HL-60/S4 (cell line): ENCODE measurements at regions not wholly inside any gene's neighbourhood (a gene's known extent, or its start where the extent isn't known, plus 50 kb on each side); places are given as distances from the start of the nearest gene placed in this dataset.

Experiments
- in situ Hi-C: fragments of 300-500 bp; cut with MboI; formaldehyde crosslinking; loops from 2 replicates; pipeline ENCODE4 v1.14.3; 2022; ENCODE audit warnings: low sequenced_read_pairs

DNA sequence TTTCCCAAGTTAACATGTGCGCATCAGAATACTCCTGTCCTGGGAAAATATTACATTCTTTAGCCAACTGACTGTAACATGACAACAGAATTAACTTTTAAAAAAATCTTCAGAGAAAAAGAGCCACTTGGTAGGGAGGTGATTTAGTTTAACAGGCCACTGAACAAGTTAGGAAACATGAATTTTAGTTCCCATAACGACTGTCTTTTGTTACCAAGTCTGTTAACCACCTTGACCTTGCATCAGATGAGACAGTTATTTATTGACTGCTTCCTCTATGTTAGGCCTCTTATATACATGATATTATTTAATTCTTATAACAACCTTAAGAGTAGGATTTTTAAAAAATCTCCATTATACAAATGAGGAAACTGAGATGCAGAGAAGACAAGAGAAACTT lies 268.6 kb downstream of the NDFIP2 start:
- in situ Hi-C loops = no loop called here

DNA sequence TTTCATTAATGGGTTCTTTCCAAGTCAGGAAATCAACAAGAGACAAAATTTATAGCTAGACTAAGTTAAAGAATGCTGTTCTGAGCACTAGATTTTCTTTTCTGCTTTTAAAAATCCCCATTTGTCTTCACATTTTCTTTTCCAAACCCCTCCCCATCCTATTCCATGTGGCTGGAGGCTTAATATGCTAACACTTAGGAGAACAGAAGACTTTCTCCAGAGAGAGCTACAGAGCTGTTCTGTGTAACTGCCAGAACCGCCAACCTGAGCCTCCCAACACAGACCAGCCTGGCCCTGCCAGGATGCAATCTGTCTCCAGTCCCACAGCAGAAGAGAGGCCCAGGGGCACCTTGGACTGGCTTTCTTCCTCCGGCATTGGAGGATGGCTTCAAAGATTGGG lies 264.1 kb downstream of the NDFIP2 start:
- in situ Hi-C loops = no loop called here

GRCh38 chr13:79742923-79743322 lies 262.0 kb downstream of the NDFIP2 start:
- in situ Hi-C loops = no loop called here

GRCh38 chr13:79740991-79741390 lies 260.0 kb downstream of the NDFIP2 start:
- in situ Hi-C loops = no loop called here

DNA sequence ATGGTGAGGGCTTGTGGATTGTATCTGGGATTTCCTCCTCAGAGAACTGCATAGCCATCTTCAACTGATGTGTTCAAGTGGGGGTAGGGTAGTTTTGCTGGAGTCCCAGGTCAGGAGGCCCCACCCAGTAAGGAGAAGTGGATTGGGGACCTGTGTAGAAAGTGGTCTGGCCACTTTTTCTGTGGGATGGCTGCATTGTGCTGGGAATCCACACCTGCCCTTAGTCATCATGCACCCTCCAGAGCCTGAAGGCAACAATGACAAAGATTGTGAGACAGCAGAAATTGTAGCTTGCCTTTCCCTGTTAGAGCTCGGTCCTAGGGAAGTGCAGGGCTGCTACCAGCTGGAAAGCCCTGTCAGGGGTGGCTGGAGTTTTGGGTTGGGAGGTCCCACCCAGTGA lies 255.4 kb downstream of the NDFIP2 start:
- in situ Hi-C loops = no loop called here

- in situ Hi-C loops = no loop called here
Measured at GRCh38 chr13:79735228-79735627, 254.3 kb downstream of the NDFIP2 start.

GRCh38 chr13:79727086-79727485 lies 246.1 kb downstream of the NDFIP2 start:
- in situ Hi-C loops = no loop called here

GRCh38 chr13:79725841-79726240 lies 244.9 kb downstream of the NDFIP2 start:
- in situ Hi-C loops = no loop called here

DNA sequence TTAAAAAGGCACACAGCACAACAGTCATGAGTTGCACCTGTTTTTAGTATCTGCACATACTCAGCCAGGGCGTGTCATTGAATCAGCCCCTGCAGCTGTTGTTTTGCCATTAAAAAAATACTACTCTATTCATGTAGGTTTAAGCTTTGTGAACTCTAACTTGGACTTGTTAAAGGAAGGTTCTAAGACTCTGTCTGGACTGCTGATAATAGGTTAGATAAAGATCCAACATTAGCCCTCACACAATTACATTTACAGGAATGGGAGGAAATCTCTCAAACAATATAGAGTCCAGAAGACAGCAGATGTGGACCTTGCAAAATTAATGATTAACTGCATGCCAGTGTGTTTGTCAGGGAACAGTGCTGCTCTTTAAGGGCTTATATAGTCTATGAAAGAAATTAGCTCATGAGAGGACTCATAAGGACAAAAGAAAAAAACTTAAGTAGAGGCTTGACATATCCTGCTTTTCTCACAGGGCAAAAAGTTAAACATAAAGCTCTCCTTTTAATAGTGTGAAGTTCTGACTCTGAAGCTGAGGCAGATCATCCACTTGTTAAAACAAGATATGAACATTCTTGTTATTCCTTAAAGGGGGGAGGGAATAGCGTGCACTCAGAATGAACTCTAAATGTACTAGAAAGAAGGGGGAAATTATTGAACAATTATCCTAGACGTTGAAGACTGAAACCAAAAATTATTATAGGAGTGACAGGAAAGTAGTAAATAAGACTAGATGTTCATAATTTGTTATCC lies 243.6 kb downstream of the NDFIP2 start:
- in situ Hi-C loops = no loop called here

- in situ Hi-C loops = no loop called here
Measured at GRCh38 chr13:79723519-79724024, 242.6 kb downstream of the NDFIP2 start.

GRCh38 chr13:79722885-79723445 lies 242.0 kb downstream of the NDFIP2 start:
- in situ Hi-C loops = no loop called here

DNA sequence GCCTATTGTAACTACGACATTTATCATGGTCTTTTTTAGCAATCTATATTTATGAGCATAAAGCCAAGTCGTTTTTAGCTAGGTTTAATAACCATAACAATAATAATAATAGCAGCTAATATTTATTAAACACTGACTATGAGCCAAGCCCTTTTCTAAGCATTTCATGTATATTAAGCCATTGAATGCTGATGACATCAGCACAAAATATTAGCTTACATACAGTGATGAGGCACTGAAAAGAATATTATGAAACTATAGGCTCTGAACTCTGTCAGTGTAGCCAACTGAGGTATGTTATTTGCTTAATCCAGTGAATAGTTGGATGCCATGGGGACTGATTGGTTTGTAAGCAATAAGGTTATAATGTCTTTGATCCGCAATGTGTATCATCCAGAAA lies 235.2 kb downstream of the NDFIP2 start:
- in situ Hi-C loops = no loop called here

DNA sequence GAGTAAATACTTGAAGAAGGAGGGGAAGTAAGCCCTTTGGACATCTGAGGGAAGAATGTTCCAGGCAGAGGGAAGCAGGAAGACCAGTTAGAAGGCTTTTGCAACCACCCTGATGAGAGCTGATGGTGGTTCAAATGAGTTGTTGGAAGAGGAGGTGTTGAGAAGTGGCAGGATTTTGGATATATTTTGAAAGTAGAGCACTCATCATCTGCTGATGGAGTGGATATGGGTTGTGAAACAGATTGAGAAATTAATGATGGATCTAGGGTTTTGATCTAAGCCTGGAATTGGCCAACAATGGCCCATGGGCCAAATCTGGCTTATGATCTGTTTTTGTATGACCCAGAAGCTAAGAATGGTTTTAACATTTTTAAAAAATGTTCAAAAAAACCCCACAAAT lies 230.7 kb downstream of the NDFIP2 start:
- in situ Hi-C loops = no loop called here

GRCh38 chr13:79710376-79710775 lies 229.4 kb downstream of the NDFIP2 start:
- in situ Hi-C loops = no loop called here

GRCh38 chr13:79709471-79709870 lies 228.5 kb downstream of the NDFIP2 start:
- in situ Hi-C loops = no loop called here

DNA sequence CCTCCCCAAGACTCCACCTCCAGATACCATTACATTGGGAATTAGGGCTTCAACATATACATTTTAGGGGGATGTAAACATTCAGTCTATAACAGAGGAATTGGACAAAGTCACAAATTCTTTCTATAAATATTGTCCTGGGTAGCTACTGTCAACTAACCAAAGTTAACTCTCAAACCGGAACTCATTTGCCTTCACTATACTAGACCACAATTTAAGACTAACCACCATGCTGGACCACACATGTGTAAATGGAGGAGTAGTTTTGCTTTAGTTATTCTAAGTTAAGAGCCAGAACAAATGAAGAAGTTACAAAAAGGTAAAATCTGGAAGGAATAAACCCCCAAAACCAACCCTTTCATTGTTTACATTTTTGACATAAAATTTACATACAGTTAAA lies 222.8 kb downstream of the NDFIP2 start:
- in situ Hi-C loops = no loop called here

DNA sequence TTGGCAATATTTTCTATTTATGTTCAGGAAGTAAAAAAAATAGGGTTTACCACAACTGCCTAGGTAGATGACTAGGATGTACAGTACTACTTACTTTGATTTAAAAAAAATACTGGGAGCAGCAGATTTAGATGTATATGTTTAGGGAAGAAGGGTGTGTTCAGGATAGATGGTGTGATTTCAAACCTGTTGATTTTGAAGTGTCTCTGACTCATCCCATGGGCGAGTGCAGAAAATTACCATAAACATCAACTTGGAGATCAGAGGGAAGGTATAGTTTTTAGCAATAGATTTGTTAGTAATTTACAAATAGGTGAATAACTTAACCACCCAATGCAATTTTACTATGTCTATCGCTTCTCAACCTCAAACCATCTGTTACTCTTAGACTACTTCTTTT lies 214.8 kb downstream of the NDFIP2 start:
- in situ Hi-C loops = loop anchor here (25.0 kb wide), 1 partner anchor 1317 kb away; no protein-coding TSS in a partner anchor

GRCh38 chr13:79692846-79693245 lies 211.9 kb downstream of the NDFIP2 start:
- in situ Hi-C loops = loop anchor here (25.0 kb wide), 1 partner anchor 1319 kb away; no protein-coding TSS in a partner anchor

- in situ Hi-C loops = loop anchor here (25.0 kb wide), 1 partner anchor 1320 kb away; no protein-coding TSS in a partner anchor
Measured at GRCh38 chr13:79691826-79692225, 210.9 kb downstream of the NDFIP2 start.

DNA sequence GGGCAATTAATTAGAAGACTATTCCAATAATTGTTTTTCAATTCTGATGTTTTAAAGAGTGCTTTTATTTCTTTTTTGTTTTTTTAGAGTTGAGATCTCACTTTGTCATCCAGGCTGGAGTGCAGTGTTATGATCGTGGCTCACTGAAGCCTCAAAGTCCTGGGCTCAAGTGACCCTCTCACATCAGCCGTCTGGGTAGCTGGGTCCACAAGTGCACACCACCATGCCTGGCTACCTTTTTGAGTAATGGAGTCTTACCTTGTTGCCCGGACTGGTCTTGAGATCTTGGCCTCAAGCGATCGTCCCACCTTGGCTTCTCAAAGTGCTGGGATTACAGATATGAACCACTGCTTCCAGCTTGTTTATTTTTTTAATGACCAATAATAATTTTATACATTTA lies 207.8 kb downstream of the NDFIP2 start:
- in situ Hi-C loops = loop anchor here (25.0 kb wide), 1 partner anchor 1324 kb away; no protein-coding TSS in a partner anchor

- in situ Hi-C loops = loop anchor here (25.0 kb wide), 1 partner anchor 1326 kb away; no protein-coding TSS in a partner anchor
Measured at GRCh38 chr13:79686441-79686840, 205.5 kb downstream of the NDFIP2 start.

GRCh38 chr13:79684371-79684770 lies 203.4 kb downstream of the NDFIP2 start:
- in situ Hi-C loops = loop anchor here (25.0 kb wide), 1 partner anchor 1328 kb away; no protein-coding TSS in a partner anchor
